Prostate gland (tissue), 2 donors: ENCODE measurements at regions not wholly inside any gene's neighbourhood (a gene's known extent, or its start where the extent isn't known, plus 50 kb on each side); places are given as distances from the start of the nearest gene placed in this dataset.

Experiments
- CTCF ChIP-seq, 4 experiments: fragments of 200-600 bp in 2 of 4; fragments of 450-650 bp in 2 of 4; sonication (generic) in 2 of 4; IDR thresholded peaks; 1 replicate in 3 of 4; 2 replicates in 1 of 4; pipeline ENCODE4 v1.5.1; 2016 to 2019; ENCODE audit warnings: antibody characterized with exemption in 4 of 4, mild to moderate bottlenecking in 2 of 4, moderate library complexity in 2 of 4
- POLR2A ChIP-seq: fragments of 450-650 bp; IDR thresholded peaks from one replicate; pipeline ENCODE4 v1.6.1; 2016; ENCODE audit warnings: antibody characterized with exemption, mild to moderate bottlenecking
- POLR2AphosphoS5 ChIP-seq: sonication (generic); formaldehyde crosslinking; IDR thresholded peaks from one replicate; pipeline ENCODE4 v1.6.1; 2017; ENCODE audit warnings: antibody characterized with exemption

- no peak for TF ChIP-seq POLR2AphosphoS5
- no peak for TF ChIP-seq CTCF (IDR thresholded peaks at IDR 0.05)
- TF ChIP-seq POLR2A = no peak
Observed at GRCh38 chr5:113683211-113683610, 169.7 kb downstream of the YTHDC2 start.
